Jurkat, Clone E6-1 (cell line): ENCODE measurements at regions not wholly inside any gene's neighbourhood (a gene's known extent, or its start where the extent isn't known, plus 50 kb on each side); places are given as distances from the start of the nearest gene placed in this dataset.

Experiments
- DNase-seq: peaks from one replicate; pipeline ENCODE4 v3.0.0-alpha.2; 2011; ENCODE audit warnings: low read depth, low spot score
- H3K4me3 ChIP-seq: 2 replicates; pipeline ENCODE4 v1.5.1; 2011; ENCODE audit warnings: mild to moderate bottlenecking, low read length, control low read depth, moderate library complexity

DNA sequence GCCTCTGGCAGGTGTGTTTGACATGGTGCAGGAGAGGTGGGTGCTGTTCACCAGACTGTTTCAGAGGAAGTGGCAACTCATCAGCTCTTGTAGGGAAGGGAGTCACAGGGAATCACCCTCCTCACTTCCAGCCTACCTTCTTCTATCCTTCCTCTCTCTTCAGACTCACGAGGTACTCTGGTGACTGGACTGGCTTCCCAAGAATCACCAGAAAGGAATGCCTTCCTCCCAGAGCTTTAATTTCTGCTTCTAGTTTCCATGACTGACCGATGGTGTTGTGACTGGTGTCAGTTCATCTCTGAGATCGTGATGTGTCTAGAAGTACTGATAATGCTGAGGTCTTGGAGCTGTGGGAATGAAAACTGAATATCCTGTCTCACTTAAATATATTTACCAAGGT, 247.3 kb downstream of the KCTD12 start:
- H3K4me3 ChIP-seq, result no peak overlapping the region
- DNase-seq, result no peak

DNA sequence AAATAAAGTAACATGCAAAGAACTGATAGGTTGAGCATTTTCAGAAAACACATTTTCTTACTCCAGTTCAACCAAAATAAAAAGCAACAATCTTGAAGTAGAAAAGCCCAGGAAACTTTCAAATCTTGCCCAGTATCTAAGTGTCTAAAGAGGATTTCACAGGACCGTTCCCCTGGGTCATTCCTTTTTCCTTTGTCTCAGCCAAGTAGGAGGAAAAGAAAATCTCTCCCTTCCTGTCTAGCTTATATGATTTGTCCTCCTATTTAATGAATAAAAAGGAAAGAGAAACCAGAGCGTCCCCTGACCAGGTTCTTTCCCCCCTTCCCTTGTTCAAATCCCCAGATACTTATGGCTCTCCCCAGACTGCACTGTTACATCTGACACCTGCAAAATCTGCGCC, 248.0 kb downstream of the KCTD12 start:
- no peak for DNase-seq
- H3K4me3 ChIP-seq, result no peak overlapping the region

DNA sequence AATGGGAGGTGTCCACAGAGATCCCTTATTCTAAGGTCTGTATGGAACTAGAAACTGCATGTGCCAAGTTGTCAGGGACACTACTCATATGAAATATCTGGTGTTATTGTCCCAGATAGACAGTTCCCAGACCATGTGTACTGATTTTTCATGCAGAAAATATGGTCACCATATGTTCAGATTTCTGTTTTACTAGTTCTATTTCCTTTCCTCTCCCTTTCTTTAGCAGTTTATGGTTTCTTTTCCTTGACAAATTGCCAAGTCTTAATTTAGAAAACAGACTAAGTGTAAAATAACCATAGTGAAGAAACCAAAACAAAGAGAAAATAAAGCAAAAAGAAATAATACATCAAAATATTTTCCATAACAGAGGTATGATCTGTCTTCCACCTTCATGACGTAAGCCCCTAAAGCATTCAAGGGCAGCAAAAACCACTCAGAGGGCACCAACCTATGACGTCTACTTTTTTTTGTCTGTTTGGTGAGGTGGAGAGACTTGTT, 248.5 kb downstream of the KCTD12 start:
- H3K4me3 ChIP-seq, result no peak overlapping the region
- DNase-seq, result no peak

DNA sequence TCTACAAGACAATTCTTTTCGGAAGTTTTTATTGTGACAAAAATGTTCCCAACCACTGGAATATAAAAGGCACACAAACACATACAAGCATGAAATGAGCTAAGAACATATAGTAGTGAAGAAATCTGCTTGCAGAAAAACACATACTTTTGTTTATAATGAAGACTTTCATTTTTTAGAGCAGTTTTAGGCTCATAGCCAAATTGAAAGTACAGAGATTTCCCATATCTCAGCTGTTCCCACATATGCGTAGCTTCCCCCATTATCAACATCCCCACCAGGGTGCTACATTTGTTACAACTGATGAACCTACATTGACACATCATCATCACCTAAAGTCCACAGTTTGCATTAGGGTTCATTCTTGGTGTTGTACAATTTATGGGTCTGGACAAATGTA, 249.4 kb downstream of the KCTD12 start:
- DNase-seq, result no peak
- H3K4me3 ChIP-seq, result no peak overlapping the region

DNA sequence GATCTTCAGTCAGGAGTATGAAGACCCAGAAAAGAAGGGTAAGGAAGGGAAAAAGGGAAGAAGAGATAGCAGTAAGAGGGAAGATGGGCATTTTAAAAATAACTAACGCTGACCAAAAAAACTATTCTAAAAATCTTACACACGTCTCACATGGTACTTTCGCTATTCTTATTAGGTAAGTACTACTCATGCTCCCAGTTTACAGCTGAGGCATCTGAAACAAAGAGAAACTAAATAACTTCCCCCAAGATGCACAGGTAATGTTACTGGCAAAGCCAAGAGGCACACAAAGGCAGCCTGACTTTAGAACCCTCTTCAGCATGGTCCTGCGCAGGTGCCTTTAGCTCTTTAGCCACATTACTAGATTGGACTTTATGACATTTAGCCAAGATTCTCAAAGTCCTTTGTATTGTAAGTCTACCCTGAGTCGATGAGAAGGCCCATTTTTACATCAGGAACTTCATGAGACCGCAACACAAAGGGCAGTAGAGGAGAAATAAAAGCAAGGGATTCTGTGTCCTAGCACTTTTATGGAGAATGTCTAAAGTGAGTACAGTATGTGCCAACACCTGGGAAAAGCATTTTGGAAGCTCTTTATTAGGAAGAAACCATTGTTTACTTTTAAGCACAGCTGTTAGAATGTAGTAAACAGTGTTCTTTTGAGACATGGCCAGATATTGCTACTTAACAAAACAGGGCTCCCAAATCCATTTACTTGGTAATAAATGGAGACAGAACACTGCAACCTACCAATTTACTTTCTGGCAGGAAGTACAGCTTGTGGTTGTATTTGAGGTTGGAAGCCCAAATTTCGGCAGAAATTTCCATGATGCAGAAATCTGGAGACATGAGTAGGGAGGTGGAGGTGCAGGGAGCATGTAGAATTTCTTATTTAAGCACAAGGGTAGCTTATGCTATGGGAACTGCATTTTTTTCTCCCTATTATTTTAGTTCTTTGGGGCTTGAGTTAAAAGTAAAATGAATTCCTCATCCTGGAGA, 250.7 kb downstream of the KCTD12 start:
- DNase-seq, result no peak
- no peak overlapping the region for H3K4me3 ChIP-seq

DNA sequence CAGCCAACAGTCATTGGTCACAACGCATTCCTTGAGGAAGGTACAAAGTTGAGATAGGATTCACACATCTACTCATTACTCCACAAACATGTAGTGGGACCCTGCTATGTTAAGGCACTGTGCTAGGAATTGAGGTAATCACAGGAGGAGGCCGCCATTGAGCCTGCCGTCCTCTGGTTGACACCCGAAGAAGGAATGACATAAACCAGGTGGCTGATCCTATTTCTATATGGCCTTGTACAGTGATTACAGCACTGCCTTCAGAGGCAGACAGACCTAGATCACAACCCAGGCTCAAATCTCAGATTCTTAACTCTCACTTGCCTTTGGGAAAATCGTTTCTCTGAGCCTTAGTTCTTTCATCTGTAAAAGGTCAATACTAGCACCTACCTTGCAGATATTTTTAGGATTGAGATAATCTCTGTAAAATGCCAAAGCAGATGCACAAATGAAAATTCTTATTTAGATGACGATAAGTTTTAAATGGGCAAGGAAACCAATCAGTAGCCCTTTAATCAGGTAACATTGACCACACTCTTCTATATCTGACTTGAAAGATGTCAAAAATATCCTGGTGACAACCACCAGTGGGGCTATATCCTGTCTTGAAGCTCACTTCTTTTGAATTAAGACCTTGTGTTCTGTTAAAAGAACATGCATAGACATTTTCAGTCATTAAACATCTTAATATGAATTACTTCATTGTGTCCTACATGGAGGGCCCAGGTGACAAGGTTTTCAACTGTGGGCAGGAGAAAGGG, 251.6 kb downstream of the KCTD12 start:
- DNase-seq, result no peak
- no peak overlapping the region for H3K4me3 ChIP-seq

DNA sequence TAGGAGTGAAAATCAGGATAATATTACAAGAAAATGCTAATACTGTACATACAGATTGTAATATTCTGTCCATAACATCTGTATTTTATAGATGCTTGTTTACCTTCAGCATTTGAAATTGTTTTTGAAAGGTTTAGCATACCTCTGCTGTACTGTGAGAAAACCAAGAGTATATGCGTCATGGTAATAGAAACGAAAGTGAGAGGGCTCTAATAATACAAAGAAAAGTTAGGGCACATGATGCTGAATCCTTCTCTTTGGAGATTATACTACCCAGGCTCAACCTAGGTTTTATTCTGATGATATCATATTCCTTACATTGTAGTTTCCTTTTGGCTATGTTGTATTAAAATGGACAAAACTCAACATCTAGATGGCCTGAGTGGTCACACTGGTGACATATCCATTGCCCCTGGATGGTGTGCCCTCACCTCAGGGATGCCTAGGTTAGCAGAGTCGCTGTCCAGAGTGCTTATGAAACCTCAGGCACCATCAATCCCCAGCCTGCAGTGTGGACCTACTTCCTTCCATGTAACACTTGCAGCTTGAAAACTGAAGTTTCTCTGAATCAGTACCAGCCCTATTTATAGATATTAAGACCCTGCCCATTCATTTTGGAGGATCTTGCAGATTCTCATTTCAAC, 253.7 kb downstream of the KCTD12 start:
- DNase-seq, result no peak
- no peak overlapping the region for H3K4me3 ChIP-seq

DNA sequence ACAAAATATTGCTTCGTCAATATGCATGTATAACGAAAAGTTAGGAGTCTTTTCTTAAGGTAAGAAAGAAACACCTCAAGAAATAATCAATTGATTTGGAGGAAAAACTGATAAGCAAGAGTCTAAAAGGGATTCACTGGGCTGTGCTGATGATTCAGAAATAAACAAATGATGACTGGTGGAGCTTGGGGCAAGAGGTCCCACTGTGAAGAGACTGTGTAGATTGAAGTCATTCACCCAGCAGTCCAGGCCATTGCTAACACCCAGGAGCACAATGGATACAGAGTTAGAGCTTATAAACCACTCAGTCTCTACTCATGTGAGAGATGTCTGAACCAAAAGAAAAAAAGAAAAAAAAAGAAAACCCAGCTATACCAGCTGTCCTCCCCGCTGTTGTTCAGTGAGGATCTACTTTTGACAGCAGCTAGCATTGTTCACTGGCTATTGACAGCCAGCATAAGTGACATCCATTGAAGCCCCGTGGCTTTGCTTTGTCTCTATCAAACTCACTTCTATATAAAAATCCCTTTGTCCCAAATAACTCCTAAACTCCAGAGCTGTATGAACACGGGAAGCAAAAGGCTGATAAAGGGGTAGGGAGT, 255.5 kb downstream of the KCTD12 start:
- DNase-seq, result no peak

DNA sequence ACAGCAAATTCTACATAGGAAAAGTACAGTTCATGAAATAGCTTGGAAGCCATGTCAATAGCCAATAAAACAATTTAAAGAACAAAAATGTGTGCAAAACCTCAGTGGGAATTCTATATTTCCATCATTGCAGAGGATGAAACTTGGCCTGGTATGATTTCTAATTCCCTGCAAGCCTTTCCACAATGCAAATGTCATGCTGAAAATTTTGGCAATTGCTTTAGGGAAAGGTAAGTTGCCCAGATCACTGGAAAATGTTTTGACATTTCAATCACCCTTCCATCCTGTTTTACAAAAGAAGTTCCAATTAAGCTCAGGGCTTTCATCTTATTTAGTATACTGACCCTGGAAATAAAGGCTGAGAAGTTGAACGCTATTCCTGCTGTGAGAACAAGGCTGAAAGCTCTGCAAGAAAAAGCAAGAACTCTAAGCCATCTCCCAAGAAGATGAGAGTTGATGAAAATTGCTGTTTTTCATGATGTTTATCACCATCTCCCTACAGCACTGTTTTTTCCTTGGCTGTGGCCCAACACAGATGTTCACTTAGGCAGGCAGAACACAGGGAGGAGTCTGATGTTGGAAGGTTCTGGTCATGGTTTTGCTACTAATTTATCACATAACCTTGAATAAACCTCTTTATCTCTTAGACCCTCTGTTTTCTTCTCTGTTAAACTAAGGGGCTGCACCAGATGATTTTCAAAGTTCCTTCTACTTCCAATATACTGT, 263.7 kb downstream of the KCTD12 start:
- no peak overlapping the region for H3K4me3 ChIP-seq

More for the DNA sequence above, 255.5 kb downstream of the KCTD12 start:
- H3K4me3 ChIP-seq, result no peak overlapping the region

DNA sequence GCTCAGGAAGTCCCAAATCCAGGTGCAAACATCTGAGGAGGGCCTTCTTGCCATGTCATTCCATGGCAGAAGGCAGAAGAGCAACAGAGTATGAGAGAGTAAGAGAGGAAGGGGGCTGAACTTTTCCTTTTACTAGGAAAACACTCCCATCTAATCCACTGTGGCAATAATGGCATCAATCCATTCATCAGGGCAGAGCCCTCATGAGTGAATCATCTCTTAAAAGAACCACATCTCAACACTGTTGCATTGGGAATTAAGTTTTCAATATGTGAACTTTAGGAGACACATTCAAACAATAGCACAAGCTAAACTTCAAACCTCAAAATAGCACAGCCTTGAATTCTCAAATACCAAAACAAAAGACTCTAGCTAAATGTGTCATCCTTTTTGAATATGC, 264.5 kb downstream of the KCTD12 start:
- H3K4me3 ChIP-seq, result no peak overlapping the region
- no peak for DNase-seq

More for the DNA sequence above, 263.7 kb downstream of the KCTD12 start:
- no peak for DNase-seq

DNA sequence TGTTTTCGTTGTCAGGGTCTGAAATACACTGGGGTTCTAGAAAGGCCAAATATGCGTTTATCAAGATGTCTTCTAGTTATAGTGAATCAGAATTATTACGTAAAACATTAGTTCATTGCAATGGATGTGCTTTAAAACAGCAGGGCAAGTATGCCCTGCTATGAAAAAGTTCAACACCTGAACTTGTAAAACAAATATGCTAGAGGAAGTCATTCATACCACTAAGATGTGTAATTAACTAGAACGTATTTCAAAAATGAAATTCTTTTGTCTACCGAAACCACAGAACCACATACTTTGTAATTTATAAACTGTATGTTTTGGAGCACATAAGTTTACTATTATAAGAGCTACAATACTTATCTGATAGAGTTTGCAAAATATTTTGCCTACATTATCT, 266.2 kb downstream of the KCTD12 start:
- peak; percentile 27 for DNase-seq
- no peak overlapping the region for H3K4me3 ChIP-seq

DNA sequence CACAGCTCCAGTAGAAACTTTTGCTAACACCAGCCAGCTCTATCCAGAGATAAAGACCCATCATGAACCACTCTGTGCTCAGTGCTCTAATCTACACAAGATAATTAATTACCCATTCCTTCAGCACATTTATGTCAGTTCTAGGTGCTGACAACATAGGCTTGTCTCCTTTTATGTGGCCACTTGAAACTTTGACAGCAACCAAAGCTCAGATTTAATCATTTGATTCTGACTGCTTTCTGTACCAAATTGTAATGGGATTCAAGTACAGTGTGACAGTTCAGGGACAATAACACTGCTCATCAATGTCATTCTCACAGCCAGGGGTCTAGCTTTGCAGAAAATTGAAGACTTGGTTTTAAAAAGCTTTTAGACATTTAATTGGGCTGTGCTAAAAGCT, 266.6 kb downstream of the KCTD12 start:
- no peak overlapping the region for H3K4me3 ChIP-seq
- DNase-seq, result no peak

DNA sequence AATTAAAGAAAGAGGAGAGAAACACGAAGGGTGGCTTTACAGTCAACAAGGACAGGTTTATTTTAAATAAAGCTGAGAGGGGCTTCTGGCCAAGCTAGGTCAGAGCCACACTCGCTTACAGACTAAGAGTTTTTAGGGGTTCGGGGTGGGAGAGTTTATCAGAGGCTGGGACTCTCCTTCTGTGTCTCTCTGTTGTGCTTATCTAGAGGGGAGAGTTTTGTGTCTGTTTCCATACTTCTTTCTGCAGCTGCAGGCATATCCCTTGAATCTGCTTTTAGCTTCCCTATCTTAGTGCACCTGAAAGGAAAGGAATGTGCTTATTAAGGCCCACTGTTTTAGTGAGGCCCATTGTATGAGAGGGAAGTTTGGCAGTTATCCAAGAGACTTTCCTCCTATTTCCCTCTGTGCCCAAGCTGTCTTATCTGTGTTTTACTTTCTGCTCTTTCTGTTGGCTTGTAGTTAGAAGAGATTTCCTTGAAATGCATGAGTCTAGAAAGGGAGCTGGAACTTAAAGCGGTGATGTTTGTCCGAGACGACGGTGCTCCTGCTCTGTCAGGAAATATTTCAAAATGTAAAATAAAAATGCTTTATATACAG, 275.3 kb downstream of the KCTD12 start:
- H3K4me3 ChIP-seq, result no peak overlapping the region
- DNase-seq, result no peak

DNA sequence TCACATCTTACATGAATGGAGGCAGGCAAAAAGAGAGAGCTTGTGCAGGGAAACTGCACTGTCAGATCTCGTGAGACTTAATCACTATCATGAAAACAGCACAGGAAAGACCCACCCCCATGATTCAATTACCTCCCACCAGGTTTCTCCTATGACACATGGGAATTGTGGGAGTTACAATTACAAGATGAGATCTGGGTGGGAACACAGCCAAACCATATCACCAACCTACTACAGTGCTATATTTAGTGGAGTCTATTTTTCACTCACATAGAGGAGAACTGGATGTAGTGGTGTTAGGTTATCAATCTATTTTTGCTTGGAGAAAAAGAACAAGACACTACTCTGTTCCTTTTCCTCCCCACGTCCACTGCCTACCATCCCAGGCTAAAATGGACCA, 276.6 kb downstream of the KCTD12 start:
- no peak overlapping the region for H3K4me3 ChIP-seq
- DNase-seq, result no peak

DNA sequence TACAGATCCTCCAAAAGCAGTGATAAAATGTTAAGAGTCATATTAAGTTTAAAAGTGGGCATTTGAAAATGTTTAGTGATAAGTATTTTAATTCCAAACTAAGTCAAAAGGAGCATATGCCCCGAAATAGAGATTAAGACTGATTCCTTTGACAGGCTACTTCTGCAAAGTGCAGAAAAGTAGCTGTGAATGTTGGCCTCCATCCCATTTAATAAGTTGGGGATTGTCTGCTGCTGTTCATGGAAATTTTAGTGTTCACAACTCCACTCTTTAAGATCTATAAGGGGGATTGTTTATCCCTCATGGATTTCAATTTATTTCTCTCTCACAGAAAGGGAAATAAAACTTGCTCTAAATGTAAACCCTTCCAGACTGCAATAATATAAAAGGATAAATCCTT, 278.3 kb downstream of the KCTD12 start:
- no peak for DNase-seq
- H3K4me3 ChIP-seq, result no peak overlapping the region

DNA sequence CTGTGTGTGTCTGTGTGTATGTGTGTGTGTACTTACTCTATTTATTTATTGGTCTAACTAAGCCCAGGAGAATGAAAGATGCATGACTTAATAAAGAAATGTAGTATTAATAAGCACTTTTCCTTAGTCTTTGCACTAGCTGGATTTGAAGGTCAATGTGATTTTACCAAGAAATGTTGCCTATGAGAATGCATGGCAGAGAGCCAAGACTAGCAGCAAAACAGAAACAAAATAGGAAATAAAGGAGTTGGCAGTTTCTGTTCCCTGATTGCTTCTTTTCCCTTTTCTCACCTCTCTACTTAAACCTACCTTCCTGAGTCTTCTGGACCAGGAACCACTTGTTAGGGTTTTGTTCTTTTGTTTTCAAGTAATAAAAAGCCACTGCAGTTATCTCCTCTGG, 286.1 kb downstream of the KCTD12 start:
- no peak for DNase-seq

DNA sequence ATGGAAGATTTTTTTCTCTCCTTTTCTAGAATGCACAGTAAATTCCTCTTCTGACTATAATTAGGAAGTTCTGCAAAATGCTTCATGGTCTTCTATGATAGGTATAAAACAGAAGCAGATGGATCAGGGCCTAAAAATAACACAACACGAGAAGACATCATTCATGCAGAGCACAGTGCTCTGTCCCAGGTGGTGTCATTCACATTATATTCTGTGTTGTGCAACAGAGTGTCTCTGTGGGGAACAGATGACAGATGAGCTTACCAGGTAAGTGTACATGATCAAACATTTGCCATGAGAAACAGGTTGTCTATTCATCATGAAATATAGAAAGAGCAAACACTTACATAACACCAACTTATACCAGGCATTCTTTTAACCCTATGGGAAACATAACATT, 288.3 kb downstream of the KCTD12 start:
- no peak overlapping the region for H3K4me3 ChIP-seq
- DNase-seq, result no peak

More for the DNA sequence above, 286.1 kb downstream of the KCTD12 start:
- H3K4me3 ChIP-seq, result no peak overlapping the region

DNA sequence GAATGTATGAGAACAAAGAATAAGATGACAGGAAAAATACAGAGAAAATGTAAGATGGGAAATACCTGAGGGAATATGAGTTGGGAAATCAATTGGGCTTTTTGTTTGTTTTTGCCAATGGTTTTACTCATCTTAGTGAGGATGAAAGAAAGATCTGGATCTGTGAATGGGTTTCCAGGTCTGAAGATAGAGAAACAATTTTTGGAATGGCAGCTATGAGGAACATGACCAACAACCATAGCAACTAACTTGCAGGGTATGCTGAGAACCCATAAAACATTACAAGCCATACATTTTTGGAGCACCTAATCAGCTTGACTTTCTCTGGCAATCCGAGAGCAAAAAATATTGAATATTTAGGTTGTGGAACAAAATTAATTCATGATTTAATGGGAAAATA, 290.0 kb downstream of the KCTD12 start:
- no peak for DNase-seq
- H3K4me3 ChIP-seq, result no peak overlapping the region
